ENCODE measurements at regions not wholly inside any gene's neighbourhood (a gene's known extent, or its start where the extent isn't known, plus 50 kb on each side); places are given as distances from the start of the nearest gene placed in this dataset.

GRCh38 chr3:99534951-99535704, 103.3 kb upstream of the COL8A1 start (continued):
- no peak for TF ChIP-seq USF1 (IDR thresholded peaks at IDR 0.05; ENCODE audit: borderline replicate concordance, extremely low read length, insufficient read depth, low read depth, low read length)
- peak; percentile 44 for TF ChIP-seq IKZF1 (conservative IDR thresholded peaks at IDR 0.05)
- no peak for TF ChIP-seq IRF3 (IDR thresholded peaks at IDR 0.05)
- TF ChIP-seq MAX (IDR thresholded peaks at IDR 0.05; ENCODE audit: low read depth, low read length) = no peak
- TF ChIP-seq MYB (IDR thresholded peaks at IDR 0.05; ENCODE audit: borderline replicate concordance, low read depth, low read length) = no peak
- no peak for TF ChIP-seq NR2F1 (conservative IDR thresholded peaks at IDR 0.05)
- TF ChIP-seq POLR2AphosphoS2 (IDR thresholded peaks at IDR 0.05; ENCODE audit: low read depth, low read length) = no peak

- H3K36me3 ChIP-seq (ENCODE audit: control insufficient read depth in 2 of 2, insufficient read depth in 2 of 2, low read length in 1 of 2) = no peaks in the 10 kb centered on the region
- no peak overlapping the region for H3K9ac ChIP-seq (ENCODE audit: control insufficient read depth, insufficient read depth, low read length)
- no peak overlapping the region for H3K27ac ChIP-seq (ENCODE audit: control insufficient read depth, insufficient read depth)
- no peak overlapping the region for H3K4me3 ChIP-seq
- ChIA-PET RAD21 (ENCODE audit: unreplicated experiment) (interaction anchor here (0.7 to 6.9 kb wide), 18 partner anchors 9 to 510 kb away, joined by 3 to 90 read pairs (median 5); no protein-coding TSS in a partner anchor), SMC1A (ENCODE audit: uncharacterized antibody, unreplicated experiment) (interaction anchor here (0.7 to 15.0 kb wide), 13 partner anchors 9 to 509 kb away, joined by 3 to 270 read pairs (median 4); no protein-coding TSS in a partner anchor), CTCF (interaction anchor here (0.6 to 12.1 kb wide), 29 partner anchors 10 to 1702 kb away, joined by 3 to 303 read pairs (median 4); no protein-coding TSS in a partner anchor), POLR2A (interaction anchor here (0.8 kb wide), 1 partner anchor 25 kb away, joined by 3 read pairs; no protein-coding TSS in a partner anchor)
- intact Hi-C loops (cut with micrococcal nuclease; ENCODE audit: unreplicated experiment) (loop anchor here (1.0 to 10.0 kb wide), 6 partner anchors 25 to 717 kb away; no protein-coding TSS in a partner anchor), in situ Hi-C loops (cut with MboI) (no loop called here)
- FAIRE-seq = peak; percentile 66
- H3K4me1 ChIP-seq (ENCODE audit: control insufficient read depth, insufficient read depth, low read length) = no peaks in the 10 kb centered on the region
- no peaks in the 10 kb centered on the region for H4K20me1 ChIP-seq (ENCODE audit: control insufficient read depth, insufficient read depth)
- no peaks in the 10 kb centered on the region for H3K27me3 ChIP-seq (replicated peaks in 1 of 2; ENCODE audit: control insufficient read depth in 2 of 2, insufficient read depth in 2 of 2, low read length in 1 of 2)
- no peaks in the 10 kb centered on the region for H3K79me2 ChIP-seq (ENCODE audit: control insufficient read depth, insufficient read depth, low read length)
- no peak overlapping the region for H2AFZ ChIP-seq (ENCODE audit: control insufficient read depth, low read depth, low read length)
- no peak for DNase-seq (ENCODE audit: low read depth, low spot score)
- H3K4me2 ChIP-seq (ENCODE audit: control insufficient read depth, insufficient read depth) = no peak overlapping the region
- WGBS (ENCODE audit: insufficient coverage, insufficient replicate concordance, low lambda C conversion rate, missing lambda C conversion rate) = 88% methylated on average over 2 of the region's 2 CpGs
- BruUV-seq (replicated peaks) = no TSS peak
- H3K9me3 ChIP-seq (replicated peaks; ENCODE audit: control insufficient read depth, insufficient read depth, low read length) = no peaks in the 10 kb centered on the region; the same call in 2 of the 3 replicates
- ATAC-seq = peak; percentile 84
- TF ChIP-seq CTCF (IDR thresholded peaks at IDR 0.05 in 2 of 3, conservative IDR thresholded peaks at IDR 0.05 in 1 of 3; ENCODE audit: control insufficient read depth in 2 of 3, extremely low read depth in 1 of 3, insufficient read depth in 1 of 3, low read depth in 3 of 3, low read length in 3 of 3) (peak; percentile 57 to 82 (median 78)), YY1 (IDR thresholded peaks at IDR 0.05; ENCODE audit: low read depth, low read length) (peak; percentile 49; the same call in 1 of the 2 replicates), CHD2 (IDR thresholded peaks at IDR 0.05; ENCODE audit: borderline replicate concordance, low read depth, low read length) (no peak), SUZ12 (IDR thresholded peaks at IDR 0.05; ENCODE audit: unreplicated experiment) (no peak), HSF1 (IDR thresholded peaks at IDR 0.05; ENCODE audit: low read depth, low read length) (no peak), SMC3 (IDR thresholded peaks at IDR 0.05; ENCODE audit: borderline replicate concordance, low read length) (peak; percentile 75; the same call in 1 of the 2 replicates), RAD21 (IDR thresholded peaks at IDR 0.05; ENCODE audit: insufficient read depth, low read depth, low read length) (peak; percentile 89), FOXM1 (IDR thresholded peaks at IDR 0.05; ENCODE audit: low read depth, low read length) (no peak)
Measured at GRCh38 chr3:99532246-99532645, 106.1 kb upstream of the COL8A1 start.
